SW 1271 (cell line): ENCODE measurements at regions not wholly inside any gene's neighbourhood (a gene's known extent, or its start where the extent isn't known, plus 50 kb on each side); places are given as distances from the start of the nearest gene placed in this dataset.

Source experiments
- DNase-seq, 2 experiments: peaks; one replicate each; lab custom pipeline; 2025; lab: John Stamatoyannopoulos, UW

GRCh38 chr2:5482929-5483331, 209.3 kb upstream of the SOX11 start:
- no peak for DNase-seq

- no peak for DNase-seq
Observed at GRCh38 chr2:5484868-5485267, 207.3 kb upstream of the SOX11 start.

- DNase-seq: no peak
Observed at GRCh38 chr2:5491523-5491922, 200.7 kb upstream of the SOX11 start.

GRCh38 chr2:5493256-5493655, 198.9 kb upstream of the SOX11 start:
- no peak for DNase-seq

GRCh38 chr2:5494212-5494611, 198.0 kb upstream of the SOX11 start:
- no peak for DNase-seq

- DNase-seq: no peak
Observed at GRCh38 chr2:5495586-5495985, 196.6 kb upstream of the SOX11 start.

GRCh38 chr2:5497874-5498273, 194.3 kb upstream of the SOX11 start:
- DNase-seq: no peak

GRCh38 chr2:5501807-5502206, 190.4 kb upstream of the SOX11 start:
- no peak for DNase-seq

- DNase-seq: no peak
Observed at GRCh38 chr2:5502385-5502784, 189.8 kb upstream of the SOX11 start.

- DNase-seq: no peak
Observed at GRCh38 chr2:5504756-5505155, 187.4 kb upstream of the SOX11 start.

GRCh38 chr2:5507367-5507766, 184.8 kb upstream of the SOX11 start:
- DNase-seq: no peak

GRCh38 chr2:5509362-5509761, 182.8 kb upstream of the SOX11 start:
- DNase-seq: no peak

GRCh38 chr2:5510082-5510481, 182.1 kb upstream of the SOX11 start:
- DNase-seq: no peak

GRCh38 chr2:5515693-5516092, 176.5 kb upstream of the SOX11 start:
- no peak for DNase-seq

GRCh38 chr2:5519286-5519685, 172.9 kb upstream of the SOX11 start:
- DNase-seq: no peak

- no peak for DNase-seq
Observed at GRCh38 chr2:5520463-5520972, 171.7 kb upstream of the SOX11 start.

- no peak for DNase-seq
Observed at GRCh38 chr2:5521461-5521860, 170.7 kb upstream of the SOX11 start.

GRCh38 chr2:5524551-5524950, 167.6 kb upstream of the SOX11 start:
- no peak for DNase-seq

GRCh38 chr2:5528706-5529105, 163.5 kb upstream of the SOX11 start:
- DNase-seq: no peak

GRCh38 chr2:5530011-5530696, 162.0 kb upstream of the SOX11 start:
- no peak for DNase-seq

- DNase-seq: no peak
Observed at GRCh38 chr2:5535301-5535700, 156.9 kb upstream of the SOX11 start.

- no peak for DNase-seq
Observed at GRCh38 chr2:5537180-5537688, 154.9 kb upstream of the SOX11 start.

- no peak for DNase-seq
Observed at GRCh38 chr2:5538313-5538712, 153.9 kb upstream of the SOX11 start.

- DNase-seq: no peak
Observed at GRCh38 chr2:5538772-5539171, 153.4 kb upstream of the SOX11 start.
